ENCODE measurements at regions not wholly inside any gene's neighbourhood (a gene's known extent, or its start where the extent isn't known, plus 50 kb on each side); places are given as distances from the start of the nearest gene placed in this dataset.
A peak's percentile ranks its signal among the peaks of the same experiment; 100 is the strongest.
"Not testable (repeated sequence)": the region's sequence is repeated elsewhere in the genome, so short reads cannot be mapped to it uniquely, and the experiment has no call there.

DNA sequence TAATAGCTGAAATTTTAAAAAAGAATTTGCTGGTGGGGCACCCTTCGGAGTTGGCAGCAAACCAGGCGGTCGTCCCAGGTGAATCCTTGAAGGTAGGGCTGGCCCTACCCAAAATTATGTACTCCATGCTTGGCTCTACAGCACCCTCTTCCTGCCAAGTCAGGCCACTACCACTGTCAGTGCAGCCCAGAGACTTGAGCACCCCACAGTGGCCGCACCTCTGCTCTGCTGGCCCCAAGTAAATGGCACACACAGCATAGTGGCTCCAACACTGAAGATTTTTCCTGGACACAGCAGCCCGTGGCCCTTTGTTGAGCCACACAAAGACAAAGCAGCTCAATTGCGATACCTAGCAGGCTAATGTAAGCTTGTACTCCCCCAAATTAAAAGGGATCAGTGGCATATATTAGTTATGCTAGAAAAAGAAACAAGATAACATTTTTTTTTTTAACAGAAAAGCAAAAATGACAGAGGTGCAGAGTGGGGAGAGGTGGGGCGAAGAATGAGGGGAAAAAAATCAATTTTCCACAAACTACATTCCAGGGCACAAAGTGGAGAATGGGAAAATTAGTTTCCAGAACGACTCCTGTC is 250.5 kb downstream of the UACA start:
- DNase-seq (ENCODE audit: low read depth, low spot score) = peak; percentile 71
- POLR2A ChIA-PET = no interaction called here

DNA sequence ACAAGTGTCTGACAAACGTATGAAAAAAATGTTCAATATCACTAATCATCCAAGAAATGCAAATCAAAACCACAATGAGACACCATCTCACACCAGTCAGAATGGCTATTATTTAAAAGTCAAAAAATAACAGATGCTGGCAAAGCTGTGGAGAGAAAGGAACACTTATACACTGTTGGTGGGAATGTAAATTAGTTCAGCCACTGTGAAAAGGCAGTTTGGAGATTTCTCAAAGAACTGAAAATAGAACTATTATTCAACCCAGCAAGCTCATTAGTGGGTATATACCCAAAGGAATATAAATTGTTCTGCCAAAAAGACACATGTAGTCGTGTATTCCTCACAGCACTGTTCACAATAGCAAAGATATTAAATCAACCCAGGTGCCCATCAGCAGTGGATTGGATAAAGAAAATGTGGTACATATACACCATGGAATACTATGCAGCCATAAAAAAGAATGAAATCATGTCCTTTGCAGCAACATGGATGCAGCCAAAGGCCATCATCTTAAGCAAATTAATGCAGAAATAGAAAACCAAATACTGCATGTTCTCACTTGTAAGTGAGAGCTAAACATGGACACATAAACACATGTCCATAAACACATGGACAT is 251.3 kb downstream of the UACA start:
- POLR2A ChIA-PET; H3K27me3 ChIP-seq (ENCODE audit: insufficient read depth, low read length); H3K9me3 ChIP-seq (ENCODE audit: control insufficient read depth in 1 of 2, insufficient read depth in 1 of 2, low read depth in 1 of 2, low read length in 2 of 2); ATAC-seq; H3K9ac ChIP-seq (ENCODE audit: low read length); H3K9me2 ChIP-seq (ENCODE audit: insufficient read depth); H4K20me1 ChIP-seq (ENCODE audit: insufficient read depth); CTCF ChIA-PET; DNase-seq (ENCODE audit: low read depth, low spot score); RAD21 ChIA-PET (ENCODE audit: low non-redundant PET in 1 of 2, low total read pairs in 2 of 2, uncharacterized antibody in 2 of 2, unreplicated experiment in 2 of 2); H3K36me3 ChIP-seq (ENCODE audit: control insufficient read depth in 1 of 2, insufficient read depth in 2 of 2, low read length in 2 of 2); H3K79me2 ChIP-seq (ENCODE audit: insufficient read depth, low read length); intact Hi-C loops (cut with micrococcal nuclease); H3K4me3 ChIP-seq (replicated peaks in 1 of 2; ENCODE audit: low read depth in 1 of 2, low read length in 2 of 2); H3K4me2 ChIP-seq (ENCODE audit: low read length); H2AFZ ChIP-seq (ENCODE audit: low read depth, low read length, poor library complexity, severe bottlenecking); BruUV-seq (replicated peaks); H3K27ac ChIP-seq (ENCODE audit: low read depth, low read length): not testable (repeated sequence)
- peaks cover 22 to 30% of the 10 kb centered on the region in 2 experiments for H3K4me1 ChIP-seq (ENCODE audit: control insufficient read depth in 1 of 2, insufficient read depth in 2 of 2, low read length in 2 of 2)

More for the DNA sequence above, 250.5 kb downstream of the UACA start:
- Histone ChIP-seq H3K9me3 (ENCODE audit: control insufficient read depth in 1 of 2, insufficient read depth in 1 of 2, low read depth in 1 of 2, low read length in 2 of 2) (peaks cover 0 to 6% of the 10 kb centered on the region in 2 experiments; a peak in 1 of 4 replicates), H3K79me2 (ENCODE audit: insufficient read depth, low read length) (no peaks in the 10 kb centered on the region), H3K4me1 (ENCODE audit: control insufficient read depth in 1 of 2, insufficient read depth in 2 of 2, low read length in 2 of 2) (peaks cover 18 to 23% of the 10 kb centered on the region in 2 experiments), H3K36me3 (ENCODE audit: control insufficient read depth in 1 of 2, insufficient read depth in 2 of 2, low read length in 2 of 2) (no peaks in the 10 kb centered on the region), H3K9me2 (ENCODE audit: insufficient read depth) (no peaks in the 10 kb centered on the region), H3K9ac (ENCODE audit: low read length) (no peak overlapping the region), H3K4me3 (replicated peaks in 1 of 2; ENCODE audit: low read depth in 1 of 2, low read length in 2 of 2) (no peak overlapping the region), H3K27ac (ENCODE audit: low read depth, low read length) (no peak overlapping the region), H4K20me1 (ENCODE audit: insufficient read depth) (no peaks in the 10 kb centered on the region), H3K27me3 (ENCODE audit: insufficient read depth, low read length) (peaks cover 8% of the 10 kb centered on the region; the same call in 1 of the 2 replicates), H3K4me2 (ENCODE audit: low read length) (no peak overlapping the region), H2AFZ (ENCODE audit: low read depth, low read length, poor library complexity, severe bottlenecking) (no peak overlapping the region)
- ChIA-PET RAD21 (ENCODE audit: low non-redundant PET in 1 of 2, low total read pairs in 2 of 2, uncharacterized antibody in 2 of 2, unreplicated experiment in 2 of 2) (no interaction called here), CTCF (no interaction called here)
- BruUV-seq (replicated peaks) = no TSS peak
- intact Hi-C loops (cut with micrococcal nuclease) = no loop called here
- ATAC-seq = peak; percentile 93
- TF ChIP-seq CBX3 (IDR thresholded peaks at IDR 0.05; ENCODE audit: low read depth) (peak; percentile 59), JUND (IDR thresholded peaks at IDR 0.05) (no peak), RAD21 (IDR thresholded peaks at IDR 0.05; ENCODE audit: low read depth) (peak; percentile 93)
- TF ChIP-seq, protein P1, sequence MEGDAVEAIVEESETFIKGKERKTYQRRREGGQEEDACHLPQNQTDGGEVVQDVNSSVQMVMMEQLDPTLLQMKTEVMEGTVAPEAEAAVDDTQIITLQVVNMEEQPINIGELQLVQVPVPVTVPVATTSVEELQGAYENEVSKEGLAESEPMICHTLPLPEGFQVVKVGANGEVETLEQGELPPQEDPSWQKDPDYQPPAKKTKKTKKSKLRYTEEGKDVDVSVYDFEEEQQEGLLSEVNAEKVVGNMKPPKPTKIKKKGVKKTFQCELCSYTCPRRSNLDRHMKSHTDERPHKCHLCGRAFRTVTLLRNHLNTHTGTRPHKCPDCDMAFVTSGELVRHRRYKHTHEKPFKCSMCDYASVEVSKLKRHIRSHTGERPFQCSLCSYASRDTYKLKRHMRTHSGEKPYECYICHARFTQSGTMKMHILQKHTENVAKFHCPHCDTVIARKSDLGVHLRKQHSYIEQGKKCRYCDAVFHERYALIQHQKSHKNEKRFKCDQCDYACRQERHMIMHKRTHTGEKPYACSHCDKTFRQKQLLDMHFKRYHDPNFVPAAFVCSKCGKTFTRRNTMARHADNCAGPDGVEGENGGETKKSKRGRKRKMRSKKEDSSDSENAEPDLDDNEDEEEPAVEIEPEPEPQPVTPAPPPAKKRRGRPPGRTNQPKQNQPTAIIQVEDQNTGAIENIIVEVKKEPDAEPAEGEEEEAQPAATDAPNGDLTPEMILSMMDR (IDR thresholded peaks at IDR 0.05 in 2 of 3, conservative IDR thresholded peaks at IDR 0.05 in 1 of 3; ENCODE audit: borderline replicate concordance in 1 of 3, insufficient read depth in 1 of 3, low read depth in 2 of 3, low read length in 2 of 3) = peak; percentile 96 to 99 (median 99)
